Gastrocnemius medialis (tissue), 4 donors: ENCODE measurements at regions not wholly inside any gene's neighbourhood (a gene's known extent, or its start where the extent isn't known, plus 50 kb on each side); places are given as distances from the start of the nearest gene placed in this dataset.

Experiments used
- ATAC-seq, 2 donors: fragments of 150-250 bp; one replicate each; pipeline ENCODE4 v1.9.1; 2016
- DNase-seq, 2 donors: peaks; one replicate each; pipeline ENCODE4 v3.0.0-alpha.2; 2019
- H3K27ac ChIP-seq, 4 donors: fragments of 200-600 bp; sonication (generic); 1 replicate in 1 of 4; 2 replicates in 3 of 4; pipeline ENCODE4 v1.5.1; 2016 to 2018; ENCODE audit warnings: mild to moderate bottlenecking in 2 of 4, moderate library complexity in 1 of 4
- H3K27me3 ChIP-seq, 3 donors: fragments of 200-600 bp; sonication (generic) in 2 of 3; 1 replicate in 1 of 3; 2 replicates in 2 of 3; pipeline versions ENCODE4 v1.5.1 to v1.6.0; 2016 to 2019; ENCODE audit warnings: mild to moderate bottlenecking in 1 of 3, moderate library complexity in 1 of 3
- H3K36me3 ChIP-seq, 2 donors: fragments of 200-600 bp; sonication (generic) in 1 of 2; one replicate each; pipeline ENCODE4 v1.5.1; 2017 to 2018
- H3K4me1 ChIP-seq, 2 donors: fragments of 200-600 bp; sonication (generic) in 1 of 2; one replicate each; pipeline ENCODE4 v1.5.1; 2016 to 2017; ENCODE audit warnings: mild to moderate bottlenecking in 2 of 2
- H3K4me3 ChIP-seq, 4 donors: fragments of 200-600 bp; sonication (generic) in 3 of 4; 1 replicate in 1 of 4; 2 replicates in 3 of 4; pipeline ENCODE4 v1.5.1; 2016 to 2019; ENCODE audit warnings: mild to moderate bottlenecking in 2 of 4
- H3K9me3 ChIP-seq, 3 donors: fragments of 200-600 bp; sonication (generic) in 2 of 3; 1 replicate in 1 of 3; 2 replicates in 2 of 3; pipeline ENCODE4 v1.5.1; 2016 to 2019
- CTCF ChIP-seq, 5 experiments: fragments of 450-650 bp in 3 of 5; fragments of 200-600 bp in 2 of 5; sonication (generic) in 2 of 5; IDR thresholded peaks in 4 of 5; conservative IDR thresholded peaks in 1 of 5; 1 replicate in 4 of 5; 2 replicates in 1 of 5; pipeline ENCODE4 v1.5.1; 2016 to 2019; ENCODE audit warnings: antibody characterized with exemption in 5 of 5, mild to moderate bottlenecking in 3 of 5, moderate library complexity in 3 of 5
- POLR2A ChIP-seq, 2 donors: fragments of 450-650 bp; IDR thresholded peaks; one replicate each; pipeline ENCODE4 v1.6.1; 2017; ENCODE audit warnings: antibody characterized with exemption in 2 of 2, mild to moderate bottlenecking in 2 of 2, moderate library complexity in 2 of 2
- in situ Hi-C, 4 donors: fragments of 200-750 bp; cut with MboI; loops; one replicate each; pipeline versions ENCODE4 v1.15.0 to v1.8.0; 2017; ENCODE audit warnings: low sequenced_read_pairs in 4 of 4
- intact Hi-C: fragments of 100-400 bp; cut with DNase I; formaldehyde crosslinking; loops from one replicate; pipeline ENCODE4 v1.15.1; 2023; ENCODE audit warnings: low total_unique reads

DNA sequence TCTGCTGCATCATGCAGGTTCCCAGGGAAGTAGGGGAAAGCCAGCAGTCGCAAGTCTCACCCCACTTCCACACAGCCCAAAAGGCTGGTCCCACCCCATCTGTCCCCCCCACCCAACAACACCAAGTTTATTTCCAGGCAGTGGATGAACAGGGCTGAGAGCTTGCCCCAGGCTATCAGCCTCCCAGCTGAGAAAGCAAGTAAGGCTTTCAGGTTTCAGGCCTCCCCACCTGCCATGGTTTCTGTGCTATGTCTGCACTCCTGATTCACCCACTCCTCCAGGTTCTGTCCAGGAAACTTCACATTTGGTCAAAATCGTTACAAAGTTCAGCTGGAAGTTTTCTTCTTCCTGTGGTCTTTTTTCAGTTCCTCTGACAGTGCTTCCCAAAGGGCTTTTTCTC, 97.5 kb upstream of the HS3ST3A1 start:
- intact Hi-C loops = no loop called here
- Histone ChIP-seq H3K4me3 (no peak overlapping the region), H3K27ac (no peak overlapping the region), H3K36me3 (no peaks in the 10 kb centered on the region), H3K27me3 (no peaks in the 10 kb centered on the region), H3K9me3 (no peaks in the 10 kb centered on the region), H3K4me1 (no peaks in the 10 kb centered on the region)
- in situ Hi-C loops = no loop called here
- ATAC-seq (no peak), DNase-seq (no peak)
- TF ChIP-seq POLR2A (IDR thresholded peaks at IDR 0.05) (no peak), CTCF (IDR thresholded peaks at IDR 0.05 in 4 of 5, conservative IDR thresholded peaks at IDR 0.05 in 1 of 5) (no peak)

DNA sequence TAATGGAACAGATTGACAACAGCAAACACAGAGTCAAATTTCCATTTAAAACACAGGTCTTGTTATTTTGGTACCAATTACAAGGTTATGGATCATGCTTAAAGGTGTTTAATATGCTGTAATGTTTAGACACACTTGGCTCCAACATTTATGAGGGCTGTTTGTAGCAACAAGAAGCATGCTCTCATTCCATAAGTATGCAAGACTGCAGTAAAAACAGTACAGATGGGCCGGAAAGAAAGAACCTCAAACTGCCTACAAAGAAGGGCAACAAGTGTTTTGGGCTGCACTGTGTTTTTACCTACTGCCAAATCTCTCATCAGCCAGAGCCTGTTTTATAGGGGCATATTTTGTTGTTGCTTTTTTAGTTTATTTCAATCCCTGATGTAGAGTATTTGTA, 100.5 kb upstream of the HS3ST3A1 start:
- no peak for ATAC-seq
- intact Hi-C loops = no loop called here
- Histone ChIP-seq H3K27me3 (no peaks in the 10 kb centered on the region), H3K27ac (no peak overlapping the region), H3K4me1 (no peaks in the 10 kb centered on the region), H3K36me3 (no peaks in the 10 kb centered on the region), H3K4me3 (no peak overlapping the region), H3K9me3 (no peaks in the 10 kb centered on the region)
- in situ Hi-C loops = no loop called here
- no peak for DNase-seq
- no peak for TF ChIP-seq CTCF (IDR thresholded peaks at IDR 0.05 in 4 of 5, conservative IDR thresholded peaks at IDR 0.05 in 1 of 5)
- TF ChIP-seq POLR2A (IDR thresholded peaks at IDR 0.05) = no peak

- in situ Hi-C loops (no loop called here), intact Hi-C loops (no loop called here)
- H3K27ac ChIP-seq = no peak overlapping the region
- no peaks in the 10 kb centered on the region for H3K27me3 ChIP-seq
- no peak for ATAC-seq
- no peak for TF ChIP-seq POLR2A (IDR thresholded peaks at IDR 0.05)
- no peak for TF ChIP-seq CTCF (IDR thresholded peaks at IDR 0.05 in 4 of 5, conservative IDR thresholded peaks at IDR 0.05 in 1 of 5)
- H3K4me1 ChIP-seq = no peaks in the 10 kb centered on the region
- no peaks in the 10 kb centered on the region for H3K36me3 ChIP-seq
- no peak overlapping the region for H3K4me3 ChIP-seq
- H3K9me3 ChIP-seq = no peaks in the 10 kb centered on the region
- no peak for DNase-seq
These were observed 102.6 kb upstream of the HS3ST3A1 start for GRCh38 chr17:13704333-13704732.

- Histone ChIP-seq H3K9me3 (no peaks in the 10 kb centered on the region), H3K36me3 (no peaks in the 10 kb centered on the region), H3K27me3 (no peaks in the 10 kb centered on the region), H3K27ac (no peak overlapping the region), H3K4me1 (no peaks in the 10 kb centered on the region), H3K4me3 (no peak overlapping the region)
- intact Hi-C loops (no loop called here), in situ Hi-C loops (no loop called here)
- TF ChIP-seq POLR2A (IDR thresholded peaks at IDR 0.05) = no peak
- no peak for TF ChIP-seq CTCF (IDR thresholded peaks at IDR 0.05 in 4 of 5, conservative IDR thresholded peaks at IDR 0.05 in 1 of 5)
- DNase-seq (no peak), ATAC-seq (no peak)
These were observed 103.5 kb upstream of the HS3ST3A1 start for GRCh38 chr17:13705221-13705620.

DNA sequence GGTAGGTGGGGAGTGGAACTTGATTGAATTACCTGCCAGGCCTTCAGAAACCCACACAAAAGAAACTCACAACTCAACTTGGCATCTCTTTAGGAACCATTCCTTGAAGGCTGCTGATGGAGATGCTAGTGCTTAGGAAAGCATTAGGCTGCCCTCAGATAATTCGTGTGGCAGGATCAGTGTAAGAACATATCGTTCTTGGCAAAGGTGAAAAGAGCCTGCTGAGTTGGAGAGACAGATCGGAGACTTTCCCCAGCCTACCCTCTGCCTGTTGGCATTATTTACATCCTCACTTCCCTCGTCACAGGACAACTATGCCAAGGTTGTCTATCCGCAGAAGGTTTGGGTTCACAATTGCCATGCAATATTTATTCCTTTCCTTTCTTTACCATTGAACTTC, 120.0 kb upstream of the HS3ST3A1 start:
- H3K27me3 ChIP-seq = no peaks in the 10 kb centered on the region
- H3K36me3 ChIP-seq = no peaks in the 10 kb centered on the region
- ATAC-seq = peak; percentile 98 to 99
- no peak overlapping the region for H3K4me3 ChIP-seq
- DNase-seq = peak; percentile 27 to 66
- TF ChIP-seq POLR2A (IDR thresholded peaks at IDR 0.05) (no peak), CTCF (IDR thresholded peaks at IDR 0.05 in 4 of 5, conservative IDR thresholded peaks at IDR 0.05 in 1 of 5) (no peak)
- intact Hi-C loops = loop anchor here (10.0 kb wide), 1 partner anchor 53 kb away; no protein-coding TSS in a partner anchor
- H3K27ac ChIP-seq = peak overlapping the region in 3 of 4 donors; percentile 43 to 73 (median 61)
- H3K9me3 ChIP-seq = no peaks in the 10 kb centered on the region
- in situ Hi-C loops = no loop called here
- H3K4me1 ChIP-seq = peaks cover 0 to 4% of the 10 kb centered on the region in 2 donors
